H1 (cell line): ENCODE measurements at regions not wholly inside any gene's neighbourhood (a gene's known extent, or its start where the extent isn't known, plus 50 kb on each side); places are given as distances from the start of the nearest gene placed in this dataset.

ENCODE experiments used
- CTCF ChIA-PET: fragments of 300-600 bp; sonication (Branson Sonifier 250); formaldehyde crosslinking; loops from one replicate; lab custom pipeline; 2021; ENCODE audit not compliant: partially characterized antibody; lab: Charles Lee
- POLR2A ChIA-PET: fragments of 300-600 bp; sonication (Branson Sonifier 250); formaldehyde crosslinking; loops from one replicate; lab custom pipeline; 2021; ENCODE audit warnings: inconsistent platforms; ENCODE audit not compliant: partially characterized antibody; lab: Charles Lee
- DNase-seq, 2 experiments: peaks; one replicate each; pipeline versions ENCODE4 v3.0.0 to v3.0.0-alpha.2; 2010 to 2022; ENCODE audit warnings: low spot score in 2 of 2, low read depth in 1 of 2, mixed read lengths in 1 of 2
- FAIRE-seq: peaks from 2 replicates; lab custom pipeline; 2011; peaks lifted over from hg19 to GRCh38; lab: Jason Lieb, UNC
- H2AFZ ChIP-seq: 2 replicates; pipeline ENCODE4 v1.8.1; 2012; ENCODE audit warnings: low read length, inconsistent platforms
- H2AK5ac ChIP-seq: 2 replicates; pipeline ENCODE4 v1.6.1; 2013; ENCODE audit warnings: low read depth, low read length
- H2BK120ac ChIP-seq: replicated peaks from 2 replicates; pipeline ENCODE3; 2013; ENCODE audit warnings: low read depth, low read length, inconsistent platforms
- H2BK12ac ChIP-seq: 2 replicates; pipeline ENCODE4 v1.6.1; 2013; ENCODE audit warnings: low read depth, low read length
- H2BK15ac ChIP-seq: 2 replicates; pipeline ENCODE4 v1.6.1; 2013; ENCODE audit warnings: low read length
- H2BK20ac ChIP-seq: 2 replicates; pipeline ENCODE4 v1.6.1; 2013; ENCODE audit warnings: low read length
- H2BK5ac ChIP-seq: 2 replicates; pipeline ENCODE4 v1.6.1; 2013; ENCODE audit warnings: low read depth, low read length
- H3K14ac ChIP-seq: 2 replicates; pipeline ENCODE4 v1.6.1; 2013; ENCODE audit warnings: inconsistent platforms; ENCODE audit not compliant: insufficient read length
- H3K18ac ChIP-seq: 2 replicates; pipeline ENCODE4 v1.6.1; 2013; ENCODE audit warnings: low read length; ENCODE audit errors: extremely low read depth
- H3K23ac ChIP-seq: 2 replicates; pipeline ENCODE4 v1.6.1; 2013; ENCODE audit warnings: inconsistent platforms; ENCODE audit not compliant: insufficient read length
- H3K23me2 ChIP-seq: 2 replicates; pipeline ENCODE4 v1.6.1; 2013; ENCODE audit warnings: low read depth, low read length
- H3K27ac ChIP-seq: 2 replicates; pipeline ENCODE4 v1.6.1; 2011; ENCODE audit warnings: low read depth, low read length, inconsistent platforms
- H3K27me3 ChIP-seq, 4 experiments: replicated peaks in 1 of 4; 1 replicate in 1 of 4; 2 replicates in 3 of 4; pipeline versions ENCODE4 v1.6.1 to v1.8.1; 2011 to 2013; ENCODE audit warnings: low read length in 3 of 4, mild to moderate bottlenecking in 3 of 4, inconsistent platforms in 2 of 4, mixed read lengths in 2 of 4, moderate library complexity in 1 of 4; ENCODE audit not compliant: control insufficient read depth in 3 of 4, insufficient read depth in 3 of 4; ENCODE audit errors: extremely low read depth in 1 of 4
- H3K36me3 ChIP-seq, 4 experiments: 2 replicates each; pipeline versions ENCODE4 v1.6.1 to v1.8.1; 2011 to 2013; ENCODE audit warnings: mild to moderate bottlenecking in 4 of 4, low read length in 3 of 4, moderate library complexity in 2 of 4, control low read depth in 1 of 4, inconsistent platforms in 1 of 4; ENCODE audit not compliant: insufficient read depth in 4 of 4, control insufficient read depth in 2 of 4
- H3K4ac ChIP-seq: replicated peaks from 2 replicates; pipeline ENCODE3; 2013; ENCODE audit warnings: low read length, low read depth, mixed read lengths, inconsistent platforms; ENCODE audit not compliant: insufficient read length
- H3K4me1 ChIP-seq, 4 experiments: replicated peaks in 1 of 4; 1 replicate in 1 of 4; 2 replicates in 3 of 4; pipeline versions ENCODE4 v1.6.1 to v1.8.1; 2011 to 2013; ENCODE audit warnings: low read length in 3 of 4, inconsistent platforms in 2 of 4, mixed read lengths in 1 of 4; ENCODE audit not compliant: insufficient read depth in 4 of 4, control insufficient read depth in 3 of 4
- H3K4me2 ChIP-seq, 2 experiments: 2 replicates each; pipeline versions ENCODE4 v1.6.1 to v1.8.1; 2011 to 2013; ENCODE audit warnings: low read depth in 2 of 2, low read length in 2 of 2, control low read depth in 1 of 2, inconsistent platforms in 1 of 2, mild to moderate bottlenecking in 1 of 2; ENCODE audit not compliant: insufficient read depth in 1 of 2
- H3K4me3 ChIP-seq, 4 experiments: fragments of 200-600, 300-600 bp in 1 of 4; sonication (generic), shearing (Covaris generic), sonication (Bioruptor Twin) in 1 of 4; 2 replicates each; pipeline versions ENCODE4 v1.5.1 to v1.8.1; 2011 to 2016; ENCODE audit warnings: low read length in 4 of 4, low read depth in 3 of 4, control low read depth in 2 of 4, inconsistent platforms in 2 of 4, mild to moderate bottlenecking in 2 of 4, mixed read lengths in 1 of 4, moderate library complexity in 1 of 4; ENCODE audit not compliant: insufficient read depth in 2 of 4; ENCODE audit errors: extremely low read depth in 1 of 4
- H3K56ac ChIP-seq: replicated peaks from 2 replicates; pipeline ENCODE3; 2013; ENCODE audit warnings: low read depth, mild to moderate bottlenecking, mixed read lengths, low read length, inconsistent platforms; ENCODE audit not compliant: insufficient read length
- H3K79me1 ChIP-seq: 2 replicates; pipeline ENCODE4 v1.6.1; 2013; ENCODE audit warnings: low read depth, low read length, control low read depth
- H3K79me2 ChIP-seq, 2 experiments: 2 replicates each; pipeline versions ENCODE4 v1.6.1 to v1.8.1; 2012 to 2013; ENCODE audit warnings: low read length in 2 of 2, mild to moderate bottlenecking in 2 of 2, inconsistent platforms in 1 of 2; ENCODE audit not compliant: insufficient read depth in 2 of 2, control insufficient read depth in 1 of 2
- H3K9ac ChIP-seq, 4 experiments: replicated peaks in 1 of 4; 1 replicate in 1 of 4; 2 replicates in 3 of 4; pipeline versions ENCODE4 v1.6.1 to v1.8.1; 2011 to 2013; ENCODE audit warnings: low read depth in 3 of 4, low read length in 3 of 4, control low read depth in 2 of 4, mild to moderate bottlenecking in 2 of 4, moderate library complexity in 2 of 4, inconsistent platforms in 1 of 4; ENCODE audit errors: extremely low read depth in 1 of 4
- H3K9me3 ChIP-seq, 2 experiments: 2 replicates each; pipeline versions ENCODE4 v1.6.1 to v1.8.1; 2012 to 2013; ENCODE audit warnings: mild to moderate bottlenecking in 2 of 2, moderate library complexity in 2 of 2, control low read depth in 1 of 2, inconsistent platforms in 1 of 2, low read depth in 1 of 2, low read length in 1 of 2, mixed read lengths in 1 of 2; ENCODE audit not compliant: insufficient read depth in 2 of 2
- H4K20me1 ChIP-seq, 2 experiments: replicated peaks in 1 of 2; 2 replicates each; pipeline versions ENCODE3 to v1.8.1; 2011 to 2013; ENCODE audit warnings: inconsistent platforms in 2 of 2, low read length in 2 of 2, mild to moderate bottlenecking in 1 of 2; ENCODE audit not compliant: insufficient read depth in 2 of 2, control insufficient read depth in 1 of 2
- H4K5ac ChIP-seq: 2 replicates; pipeline ENCODE4 v1.6.1; 2013; ENCODE audit warnings: low read length, low read depth, mixed read lengths, inconsistent platforms; ENCODE audit not compliant: insufficient read length
- H4K8ac ChIP-seq: 2 replicates; pipeline ENCODE4 v1.8.0; 2013; ENCODE audit warnings: mild to moderate bottlenecking, moderate library complexity, low read length, inconsistent platforms; ENCODE audit not compliant: insufficient read depth; ENCODE audit errors: extremely low read depth
- H4K91ac ChIP-seq: replicated peaks from 2 replicates; pipeline ENCODE3; 2013; ENCODE audit warnings: low read length, mixed read lengths, inconsistent platforms; ENCODE audit not compliant: insufficient read length
- BCL11A ChIP-seq, 2 experiments: IDR thresholded peaks; one replicate each; pipeline ENCODE4 v1.6.1; 2011; ENCODE audit warnings: low read depth in 2 of 2, low read length in 2 of 2, mild to moderate bottlenecking in 2 of 2
- CTCF ChIP-seq, 3 experiments: IDR thresholded peaks; 1 replicate in 2 of 3; 2 replicates in 1 of 3; pipeline versions ENCODE4 v1.5.1 to v1.6.1; 2011; ENCODE audit warnings: low read length in 3 of 3, mild to moderate bottlenecking in 3 of 3, inconsistent platforms in 2 of 3, low read depth in 1 of 3, moderate library complexity in 1 of 3; ENCODE audit not compliant: insufficient read depth in 1 of 3; ENCODE audit errors: control extremely low read depth in 1 of 3
- EGR1 ChIP-seq: IDR thresholded peaks from 2 replicates; pipeline ENCODE4 v1.6.1; 2011; ENCODE audit warnings: low read depth, low read length, borderline replicate concordance
- RFX5 ChIP-seq: IDR thresholded peaks from 2 replicates; pipeline ENCODE4 v1.6.1; 2011; ENCODE audit warnings: low read depth, low read length, improper control_type of control experiment, borderline replicate concordance
- RXRA ChIP-seq: IDR thresholded peaks from 2 replicates; pipeline ENCODE4 v1.6.1; 2011; ENCODE audit warnings: low read depth, mild to moderate bottlenecking, low read length, moderate library complexity; ENCODE audit not compliant: insufficient read depth
- SRF ChIP-seq: IDR thresholded peaks from 2 replicates; pipeline ENCODE4 v1.6.1; 2011; ENCODE audit warnings: mild to moderate bottlenecking, low read depth, low read length, moderate library complexity
- WGBS, 2 experiments: shearing (Covaris generic) in 1 of 2; methylation state at CpG; one replicate each; pipeline versions ENCODE4 v1.1.6 to v1.1.7; 2013 to 2015; ENCODE audit warnings: low lambda C conversion rate in 2 of 2, mixed read lengths in 2 of 2, inconsistent platforms in 1 of 2, low coverage in 1 of 2, missing lambda C conversion rate in 1 of 2; ENCODE audit not compliant: insufficient replicate concordance in 2 of 2, insufficient coverage in 1 of 2, insufficient read length in 1 of 2; ENCODE audit errors: extremely low coverage in 1 of 2, missing lambda C conversion rate in 1 of 2; 5-methylcytosine and 5-hydroxymethylcytosine counted together

GRCh38 chr2:5215989-5216607, 476.1 kb upstream of the SOX11 start:
- no peak overlapping the region for H3K4ac ChIP-seq
- DNase-seq: no peak
- no peaks in the 10 kb centered on the region for H3K79me2 ChIP-seq
- H2AK5ac ChIP-seq: no peak overlapping the region
- no peak overlapping the region for H2BK12ac ChIP-seq
- no peaks in the 10 kb centered on the region for H3K4me1 ChIP-seq
- H4K8ac ChIP-seq: no peak overlapping the region
- no peaks in the 10 kb centered on the region for H3K36me3 ChIP-seq
- H2BK15ac ChIP-seq: no peak overlapping the region
- no peak overlapping the region for H3K56ac ChIP-seq
- 88% methylated on average over 8 of the region's 8 CpGs; no CpG with 5 or more reads in 1 of the 2 experiments for WGBS, 2 experiments
- no peak overlapping the region for H2BK120ac ChIP-seq
- H3K23me2 ChIP-seq: no peaks in the 10 kb centered on the region
- H2AFZ ChIP-seq: no peak overlapping the region
- no peak overlapping the region for H3K4me2 ChIP-seq
- no peak overlapping the region for H3K9ac ChIP-seq
- H3K27ac ChIP-seq: no peak overlapping the region
- H3K4me3 ChIP-seq: no peak overlapping the region
- POLR2A ChIA-PET: no interaction called here
- no peak overlapping the region for H3K18ac ChIP-seq
- no peak overlapping the region for H3K23ac ChIP-seq
- H2BK20ac ChIP-seq: no peak overlapping the region
- H4K20me1 ChIP-seq: no peaks in the 10 kb centered on the region
- H3K14ac ChIP-seq: no peak overlapping the region
- no peaks in the 10 kb centered on the region for H3K9me3 ChIP-seq
- CTCF ChIA-PET: interaction anchor here (1.2 kb wide), 1 partner anchor 19 kb away, joined by 3 read pairs; no protein-coding TSS in a partner anchor
- no peak overlapping the region for H2BK5ac ChIP-seq
- H4K5ac ChIP-seq: no peak overlapping the region
- FAIRE-seq: no peak
- no peaks in the 10 kb centered on the region for H3K79me1 ChIP-seq
- no peaks in the 10 kb centered on the region for H3K27me3 ChIP-seq
- no peak overlapping the region for H4K91ac ChIP-seq
- no peak for TF ChIP-seq RFX5
- TF ChIP-seq EGR1: no peak
- TF ChIP-seq BCL11A (IDR thresholded peaks at IDR 0.05; ENCODE audit: low read depth in 2 of 2, low read length in 2 of 2): no peak
- no peak for TF ChIP-seq RXRA
- no peak for TF ChIP-seq SRF
- no peak for TF ChIP-seq CTCF (IDR thresholded peaks at IDR 0.05; ENCODE audit: control extremely low read depth in 1 of 3, insufficient read depth in 1 of 3, low read depth in 1 of 3, low read length in 3 of 3)
